Activated CD4-positive, alpha-beta T cell treated with anti-CD3 and anti-CD28 coated beads for 36 hours (primary cell): ENCODE measurements at regions not wholly inside any gene's neighbourhood (a gene's known extent, or its start where the extent isn't known, plus 50 kb on each side); places are given as distances from the start of the nearest gene placed in this dataset.

Experiments
- ATAC-seq: fragments of 200-7000 bp; cut with Tn5 transposase; one replicate; pipeline ENCODE4 v1.10.0; 2021; ENCODE audit warnings: mild to moderate bottlenecking, moderate library complexity
- CTCF ChIA-PET: fragments of 350-600 bp; sonication (Branson Sonifier 250); formaldehyde crosslinking; loops from one replicate; lab custom pipeline; 2021; ENCODE audit warnings: antibody characterized with exemption; lab: Charles Lee
- POLR2A ChIA-PET: fragments of 350-600 bp; sonication (Branson Sonifier 250); formaldehyde crosslinking; loops from one replicate; lab custom pipeline; 2021; ENCODE audit warnings: antibody characterized with exemption, inconsistent platforms; lab: Charles Lee
- DNase-seq: peaks from one replicate; pipeline ENCODE4 v3.0.0-alpha.2; 2020
- H3K27ac Mint-ChIP-seq: one replicate; pipeline ENCODE4 v1.8.0; 2021; ENCODE audit warnings: mixed read lengths
- H3K27me3 Mint-ChIP-seq: one replicate; pipeline ENCODE4 v1.8.0; 2021; ENCODE audit warnings: mixed read lengths
- H3K36me3 Mint-ChIP-seq: one replicate; pipeline ENCODE4 v1.8.0; 2021; ENCODE audit warnings: low read depth, mixed read lengths
- H3K4me1 Mint-ChIP-seq: one replicate; pipeline ENCODE4 v1.8.0; 2021; ENCODE audit warnings: mixed read lengths
- H3K4me3 Mint-ChIP-seq: one replicate; pipeline ENCODE4 v1.8.0; 2021; ENCODE audit warnings: mild to moderate bottlenecking, moderate library complexity, mixed read lengths
- H3K9me3 Mint-ChIP-seq: one replicate; pipeline ENCODE4 v1.8.0; 2021; ENCODE audit warnings: low read depth, mixed read lengths
- intact Hi-C, 2 experiments: fragments of 100-400 bp; cut with DNase I in 1 of 2; cut with micrococcal nuclease in 1 of 2; formaldehyde crosslinking; loops; one replicate each; pipeline versions ENCODE4 v1.14.2 to v1.15.1; 2022 to 2024; cut with DNase I, micrococcal nuclease

- Mint-ChIP-seq H3K36me3 (no peaks in the 10 kb centered on the region), H3K4me1 (no peaks in the 10 kb centered on the region), H3K4me3 (no peak overlapping the region), H3K27me3 (peaks cover 8% of the 10 kb centered on the region), H3K27ac (no peak overlapping the region), H3K9me3 (no peaks in the 10 kb centered on the region)
- DNase-seq, result no peak
- intact Hi-C loops, result no loop called here
- CTCF ChIA-PET, result no interaction called here
- ATAC-seq, result no peak
- POLR2A ChIA-PET, result no interaction called here
Measured at GRCh38 chr6:145315982-145316600, 419.2 kb downstream of the EPM2A start.

DNA sequence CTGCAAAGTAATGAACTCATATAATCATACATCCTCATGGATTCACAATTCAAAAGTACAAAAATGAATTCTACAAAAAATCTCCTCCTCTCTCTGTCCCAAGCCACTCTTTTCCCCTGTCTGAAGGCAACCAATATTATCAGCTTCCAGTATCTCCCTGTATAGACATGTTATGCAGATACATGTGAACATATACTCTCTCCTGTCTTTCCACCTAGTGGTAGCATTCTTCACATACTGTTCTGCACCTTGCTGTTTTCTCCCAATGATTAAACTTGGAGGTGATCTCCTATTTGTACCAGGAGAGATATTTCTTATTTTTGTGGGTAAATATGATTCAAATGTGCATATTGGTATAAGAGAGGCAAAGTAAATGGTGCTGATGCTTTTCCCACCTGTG lies 416.4 kb downstream of the EPM2A start:
- CTCF ChIA-PET, result no interaction called here
- no peak overlapping the region for H3K27ac Mint-ChIP-seq

GRCh38 chr6:145319605-145320004 lies 415.7 kb downstream of the EPM2A start:
- Mint-ChIP-seq H3K9me3 (no peaks in the 10 kb centered on the region), H3K4me3 (no peak overlapping the region)
- DNase-seq, result no peak

More for the DNA sequence above, 416.4 kb downstream of the EPM2A start:
- Mint-ChIP-seq H3K4me3 (no peak overlapping the region), H3K27me3 (peaks cover 6% of the 10 kb centered on the region), H3K9me3 (no peaks in the 10 kb centered on the region), H3K36me3 (no peaks in the 10 kb centered on the region), H3K4me1 (no peaks in the 10 kb centered on the region)
- DNase-seq (no peak), ATAC-seq (no peak)
- POLR2A ChIA-PET, result no interaction called here
- intact Hi-C loops, result no loop called here

DNA sequence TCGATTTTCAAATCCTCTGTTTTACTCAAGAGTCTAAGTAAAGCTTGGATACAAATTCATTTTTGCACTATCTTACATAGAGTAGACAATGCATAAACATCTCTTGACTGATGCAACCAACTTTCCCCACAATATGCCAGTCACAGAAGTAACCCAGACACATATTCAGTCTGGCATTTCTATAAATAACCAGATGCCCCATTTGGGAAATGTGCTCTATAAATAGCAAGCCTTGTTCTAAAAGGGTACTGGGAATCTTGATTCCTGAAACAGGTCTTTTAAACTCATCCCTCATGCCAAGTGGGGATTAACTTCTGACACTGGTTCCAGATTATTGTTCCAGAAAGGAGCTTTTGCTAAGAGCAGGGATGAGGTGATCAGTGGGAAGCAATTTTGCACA lies 411.7 kb downstream of the EPM2A start:
- intact Hi-C loops, result no loop called here
- H3K9me3 Mint-ChIP-seq, result no peaks in the 10 kb centered on the region
- no peaks in the 10 kb centered on the region for H3K4me1 Mint-ChIP-seq
- CTCF ChIA-PET, result no interaction called here
- H3K27ac Mint-ChIP-seq, result no peak overlapping the region
- no peak overlapping the region for H3K4me3 Mint-ChIP-seq
- peaks cover 3% of the 10 kb centered on the region for H3K27me3 Mint-ChIP-seq
- H3K36me3 Mint-ChIP-seq, result no peaks in the 10 kb centered on the region
- POLR2A ChIA-PET, result no interaction called here
- ATAC-seq (no peak), DNase-seq (no peak)

More at GRCh38 chr6:145319605-145320004, 415.7 kb downstream of the EPM2A start:
- intact Hi-C loops, result no loop called here
- CTCF ChIA-PET, result no interaction called here
- no peaks in the 10 kb centered on the region for H3K36me3 Mint-ChIP-seq
- no peak for ATAC-seq
- H3K4me1 Mint-ChIP-seq, result no peaks in the 10 kb centered on the region
- POLR2A ChIA-PET, result no interaction called here
- H3K27me3 Mint-ChIP-seq, result peaks cover 6% of the 10 kb centered on the region
- H3K27ac Mint-ChIP-seq, result no peak overlapping the region

- Mint-ChIP-seq H3K4me3 (no peak overlapping the region), H3K9me3 (no peaks in the 10 kb centered on the region), H3K27ac (no peak overlapping the region), H3K27me3 (peaks cover 3% of the 10 kb centered on the region), H3K4me1 (no peaks in the 10 kb centered on the region), H3K36me3 (no peaks in the 10 kb centered on the region)
- intact Hi-C loops, result no loop called here
- ChIA-PET POLR2A (no interaction called here), CTCF (no interaction called here)
- no peak for ATAC-seq
- no peak for DNase-seq
Measured at GRCh38 chr6:145327586-145327985, 407.7 kb downstream of the EPM2A start.

GRCh38 chr6:145329257-145329656 lies 406.1 kb downstream of the EPM2A start:
- H3K27me3 Mint-ChIP-seq, result peaks cover 3% of the 10 kb centered on the region
- intact Hi-C loops, result no loop called here
- no peaks in the 10 kb centered on the region for H3K4me1 Mint-ChIP-seq
- no peaks in the 10 kb centered on the region for H3K36me3 Mint-ChIP-seq
- H3K4me3 Mint-ChIP-seq, result no peak overlapping the region
- POLR2A ChIA-PET, result no interaction called here
- no peaks in the 10 kb centered on the region for H3K9me3 Mint-ChIP-seq
- H3K27ac Mint-ChIP-seq, result no peak overlapping the region
- ATAC-seq (no peak), DNase-seq (no peak)
- CTCF ChIA-PET, result no interaction called here

GRCh38 chr6:145331066-145331465 lies 404.3 kb downstream of the EPM2A start:
- Mint-ChIP-seq H3K9me3 (no peaks in the 10 kb centered on the region), H3K4me3 (no peak overlapping the region), H3K27me3 (peaks cover 3% of the 10 kb centered on the region), H3K27ac (no peak overlapping the region), H3K36me3 (no peaks in the 10 kb centered on the region), H3K4me1 (no peaks in the 10 kb centered on the region)
- DNase-seq (no peak), ATAC-seq (no peak)
- ChIA-PET CTCF (no interaction called here), POLR2A (no interaction called here)
- intact Hi-C loops, result no loop called here

GRCh38 chr6:145332011-145332410 lies 403.3 kb downstream of the EPM2A start:
- Mint-ChIP-seq H3K36me3 (no peaks in the 10 kb centered on the region), H3K4me1 (no peaks in the 10 kb centered on the region), H3K27ac (no peak overlapping the region), H3K4me3 (no peak overlapping the region), H3K9me3 (no peaks in the 10 kb centered on the region), H3K27me3 (peaks cover 3% of the 10 kb centered on the region)
- ChIA-PET CTCF (no interaction called here), POLR2A (no interaction called here)
- intact Hi-C loops, result no loop called here
- DNase-seq (no peak), ATAC-seq (no peak)

DNA sequence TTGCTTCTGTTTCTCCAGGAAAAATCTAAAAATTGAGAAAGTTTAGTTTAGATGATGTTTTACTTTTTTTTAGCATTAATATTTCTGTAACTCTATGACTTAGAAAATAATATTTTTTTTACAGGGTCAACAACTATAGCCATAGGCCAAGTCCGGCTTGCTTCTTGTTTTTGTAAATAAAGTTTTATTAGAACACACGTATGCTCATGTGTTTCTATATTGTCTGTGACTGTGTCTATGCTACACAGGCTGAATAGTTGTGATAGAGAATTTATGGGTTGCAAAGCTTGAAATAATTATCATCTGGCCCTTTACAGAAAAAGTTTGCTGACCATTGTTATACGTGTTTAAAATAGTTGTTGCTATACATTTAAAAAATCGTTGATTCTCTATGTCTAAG lies 399.2 kb downstream of the EPM2A start:
- H3K36me3 Mint-ChIP-seq, result no peaks in the 10 kb centered on the region
- ATAC-seq (no peak), DNase-seq (no peak)
- H3K27ac Mint-ChIP-seq, result no peak overlapping the region
- ChIA-PET POLR2A (no interaction called here), CTCF (no interaction called here)
- no peaks in the 10 kb centered on the region for H3K27me3 Mint-ChIP-seq
- intact Hi-C loops, result no loop called here
- H3K4me3 Mint-ChIP-seq, result no peak overlapping the region
- H3K9me3 Mint-ChIP-seq, result no peaks in the 10 kb centered on the region
- H3K4me1 Mint-ChIP-seq, result no peaks in the 10 kb centered on the region

- no peaks in the 10 kb centered on the region for H3K9me3 Mint-ChIP-seq
- ChIA-PET POLR2A (no interaction called here), CTCF (no interaction called here)
- ATAC-seq, result no peak
- no peak overlapping the region for H3K27ac Mint-ChIP-seq
- intact Hi-C loops, result no loop called here
- no peak overlapping the region for H3K4me3 Mint-ChIP-seq
- H3K4me1 Mint-ChIP-seq, result peaks cover 2% of the 10 kb centered on the region
- no peak for DNase-seq
- peaks cover 2% of the 10 kb centered on the region for H3K27me3 Mint-ChIP-seq
- no peaks in the 10 kb centered on the region for H3K36me3 Mint-ChIP-seq
Measured at GRCh38 chr6:145339089-145339488, 396.2 kb downstream of the EPM2A start.

- H3K9me3 Mint-ChIP-seq, result no peaks in the 10 kb centered on the region
- intact Hi-C loops, result no loop called here
- no peaks in the 10 kb centered on the region for H3K36me3 Mint-ChIP-seq
- DNase-seq, result no peak
- POLR2A ChIA-PET, result no interaction called here
- peaks cover 2% of the 10 kb centered on the region for H3K27me3 Mint-ChIP-seq
- no peak overlapping the region for H3K4me3 Mint-ChIP-seq
- H3K27ac Mint-ChIP-seq, result no peak overlapping the region
- ATAC-seq, result no peak
- CTCF ChIA-PET, result no interaction called here
- H3K4me1 Mint-ChIP-seq, result peaks cover 2% of the 10 kb centered on the region
Measured at GRCh38 chr6:145340256-145340655, 395.1 kb downstream of the EPM2A start.

DNA sequence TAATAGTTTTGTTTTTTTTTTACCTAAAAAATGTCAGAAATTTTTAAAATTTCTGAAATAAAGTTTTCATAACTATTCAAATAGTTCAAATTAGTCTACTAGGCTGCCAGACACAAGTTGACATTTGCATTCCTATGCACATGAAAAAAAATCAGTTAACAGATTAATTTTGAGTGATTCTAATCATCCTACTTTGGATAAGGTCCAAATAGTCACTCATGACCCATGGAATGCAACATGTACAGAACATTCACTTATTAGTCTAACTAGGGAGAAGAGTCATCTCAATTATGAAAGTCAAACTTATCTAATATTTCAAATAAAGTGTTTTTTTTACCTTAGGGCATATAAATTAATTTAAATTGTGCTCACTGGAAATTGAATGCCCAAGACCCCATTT lies 390.2 kb downstream of the EPM2A start:
- Mint-ChIP-seq H3K9me3 (no peaks in the 10 kb centered on the region), H3K27ac (no peak overlapping the region), H3K27me3 (peaks cover 4% of the 10 kb centered on the region), H3K4me3 (no peak overlapping the region), H3K4me1 (peaks cover 2% of the 10 kb centered on the region), H3K36me3 (no peaks in the 10 kb centered on the region)
- ChIA-PET CTCF (no interaction called here), POLR2A (no interaction called here)
- no peak for ATAC-seq
- no peak for DNase-seq
- intact Hi-C loops, result no loop called here
